22Rv1 (cell line): ENCODE measurements at regions not wholly inside any gene's neighbourhood (a gene's known extent, or its start where the extent isn't known, plus 50 kb on each side); places are given as distances from the start of the nearest gene placed in this dataset.

Source experiments
- ZFX ChIP-seq: fragments of 450-650 bp; IDR thresholded peaks from 2 replicates; pipeline ENCODE4 v1.6.1; 2017; ENCODE audit warnings: antibody characterized with exemption, borderline replicate concordance
- TF ChIP-seq, protein P1 (sequence below): fragments of 450-650 bp; IDR thresholded peaks from 2 replicates; pipeline ENCODE4 v1.5.1; 2017; ENCODE audit warnings: mild to moderate bottlenecking

DNA sequence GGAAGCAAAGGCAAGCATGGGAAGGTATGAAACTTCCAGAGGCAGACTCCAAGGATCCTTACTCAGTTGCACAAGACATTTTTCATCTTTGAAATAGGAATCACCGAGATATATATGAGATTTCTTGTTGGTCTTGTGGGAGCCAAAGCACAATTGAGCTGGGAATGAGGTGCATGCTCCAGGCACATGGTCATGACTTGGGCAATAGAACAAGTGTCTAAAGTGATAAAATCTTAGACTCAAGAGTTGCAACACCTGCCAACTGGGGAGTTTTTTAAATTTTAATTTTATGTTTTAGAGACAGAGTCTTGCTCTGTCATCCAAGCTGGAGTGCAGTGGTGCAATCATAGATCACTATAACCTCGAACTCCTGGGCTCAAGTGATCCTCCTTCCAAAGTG, 169.5 kb upstream of the ADCY1 start:
- TF ChIP-seq, protein P1, sequence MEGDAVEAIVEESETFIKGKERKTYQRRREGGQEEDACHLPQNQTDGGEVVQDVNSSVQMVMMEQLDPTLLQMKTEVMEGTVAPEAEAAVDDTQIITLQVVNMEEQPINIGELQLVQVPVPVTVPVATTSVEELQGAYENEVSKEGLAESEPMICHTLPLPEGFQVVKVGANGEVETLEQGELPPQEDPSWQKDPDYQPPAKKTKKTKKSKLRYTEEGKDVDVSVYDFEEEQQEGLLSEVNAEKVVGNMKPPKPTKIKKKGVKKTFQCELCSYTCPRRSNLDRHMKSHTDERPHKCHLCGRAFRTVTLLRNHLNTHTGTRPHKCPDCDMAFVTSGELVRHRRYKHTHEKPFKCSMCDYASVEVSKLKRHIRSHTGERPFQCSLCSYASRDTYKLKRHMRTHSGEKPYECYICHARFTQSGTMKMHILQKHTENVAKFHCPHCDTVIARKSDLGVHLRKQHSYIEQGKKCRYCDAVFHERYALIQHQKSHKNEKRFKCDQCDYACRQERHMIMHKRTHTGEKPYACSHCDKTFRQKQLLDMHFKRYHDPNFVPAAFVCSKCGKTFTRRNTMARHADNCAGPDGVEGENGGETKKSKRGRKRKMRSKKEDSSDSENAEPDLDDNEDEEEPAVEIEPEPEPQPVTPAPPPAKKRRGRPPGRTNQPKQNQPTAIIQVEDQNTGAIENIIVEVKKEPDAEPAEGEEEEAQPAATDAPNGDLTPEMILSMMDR, result no peak
- no peak for TF ChIP-seq ZFX
